ENCODE measurements at regions not wholly inside any gene's neighbourhood (a gene's known extent, or its start where the extent isn't known, plus 50 kb on each side); places are given as distances from the start of the nearest gene placed in this dataset.
A peak's percentile ranks its signal among the peaks of the same experiment; 100 is the strongest.

DNA sequence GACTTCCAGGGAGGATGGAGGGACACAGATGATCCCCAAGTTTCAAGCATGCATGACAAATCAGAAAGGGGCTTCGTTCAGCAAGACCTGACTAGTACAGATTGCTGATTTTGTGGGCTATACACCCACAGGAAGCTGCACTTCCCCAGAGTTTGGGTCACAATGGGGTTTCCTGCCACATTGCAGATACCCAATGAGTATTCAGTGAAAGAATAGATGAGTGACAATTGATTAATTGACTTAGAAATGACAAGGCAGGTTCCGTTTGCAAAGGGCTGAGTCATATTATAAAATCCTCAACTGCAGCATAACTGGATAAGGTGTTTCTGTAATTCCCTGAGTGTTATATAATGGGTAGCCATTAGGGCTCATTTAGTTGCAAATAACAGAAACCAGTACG, 146.6 kb upstream of the TBL1X start:
- ChIA-PET POLR2A (no interaction called here), CTCF (no interaction called here), SMC1A (ENCODE audit: uncharacterized antibody, unreplicated experiment) (interaction anchor here (1.1 kb wide), 1 partner anchor 144 kb away, joined by 3 read pairs; no protein-coding TSS in a partner anchor), RAD21 (ENCODE audit: unreplicated experiment) (no interaction called here)
- H3K4me3 ChIP-seq: no peak overlapping the region
- no peaks in the 10 kb centered on the region for H3K36me3 ChIP-seq (ENCODE audit: control insufficient read depth in 2 of 2, insufficient read depth in 2 of 2, low read length in 1 of 2)
- BruUV-seq (replicated peaks): no TSS peak
- intact Hi-C loops (cut with micrococcal nuclease; ENCODE audit: unreplicated experiment) (loop anchor here (1.0 to 2.0 kb wide), 2 partner anchors 23 to 33 kb away; no protein-coding TSS in a partner anchor), in situ Hi-C loops (cut with MboI) (no loop called here)
- no peak for FAIRE-seq
- WGBS (ENCODE audit: insufficient coverage, insufficient replicate concordance, low lambda C conversion rate, missing lambda C conversion rate): 21% methylated on average over 3 of the region's 3 CpGs
- no peak overlapping the region for H3K4me2 ChIP-seq (ENCODE audit: control insufficient read depth, insufficient read depth)
- H3K27me3 ChIP-seq (replicated peaks in 1 of 2; ENCODE audit: control insufficient read depth in 2 of 2, insufficient read depth in 2 of 2, low read length in 1 of 2): no peaks in the 10 kb centered on the region
- no peaks in the 10 kb centered on the region for H4K20me1 ChIP-seq (ENCODE audit: control insufficient read depth, insufficient read depth)
- no peak overlapping the region for H3K27ac ChIP-seq (ENCODE audit: control insufficient read depth, insufficient read depth)
- no peak for DNase-seq (ENCODE audit: low read depth, low spot score)
- no peaks in the 10 kb centered on the region for H3K9me3 ChIP-seq (replicated peaks; ENCODE audit: control insufficient read depth, insufficient read depth, low read length)
- H3K4me1 ChIP-seq (ENCODE audit: control insufficient read depth, insufficient read depth, low read length): no peaks in the 10 kb centered on the region
- H3K9ac ChIP-seq (ENCODE audit: control insufficient read depth, insufficient read depth, low read length): no peak overlapping the region
- peak; percentile 73 for ATAC-seq
- H2AFZ ChIP-seq (ENCODE audit: control insufficient read depth, low read depth, low read length): no peak overlapping the region
- no peaks in the 10 kb centered on the region for H3K79me2 ChIP-seq (ENCODE audit: control insufficient read depth, insufficient read depth, low read length)
- no peak for TF ChIP-seq ZBED1 (IDR thresholded peaks at IDR 0.05; ENCODE audit: borderline replicate concordance)
- no peak for TF ChIP-seq JUNB (IDR thresholded peaks at IDR 0.05)
- no peak for TF ChIP-seq NFYB (IDR thresholded peaks at IDR 0.05; ENCODE audit: insufficient read depth, low read depth, low read length)
- TF ChIP-seq SMARCA5 (IDR thresholded peaks at IDR 0.05): no peak
- TF ChIP-seq ZNF274 (IDR thresholded peaks at IDR 0.05; ENCODE audit: insufficient read depth, insufficient read length): no peak
- no peak for TF ChIP-seq CHD2 (IDR thresholded peaks at IDR 0.05; ENCODE audit: borderline replicate concordance, low read depth, low read length)
- TF ChIP-seq SPI1 (IDR thresholded peaks at IDR 0.05; ENCODE audit: borderline replicate concordance, insufficient read depth, low read depth, low read length): peak; percentile 36; the same call in 1 of the 2 replicates
- TF ChIP-seq, protein P1, sequence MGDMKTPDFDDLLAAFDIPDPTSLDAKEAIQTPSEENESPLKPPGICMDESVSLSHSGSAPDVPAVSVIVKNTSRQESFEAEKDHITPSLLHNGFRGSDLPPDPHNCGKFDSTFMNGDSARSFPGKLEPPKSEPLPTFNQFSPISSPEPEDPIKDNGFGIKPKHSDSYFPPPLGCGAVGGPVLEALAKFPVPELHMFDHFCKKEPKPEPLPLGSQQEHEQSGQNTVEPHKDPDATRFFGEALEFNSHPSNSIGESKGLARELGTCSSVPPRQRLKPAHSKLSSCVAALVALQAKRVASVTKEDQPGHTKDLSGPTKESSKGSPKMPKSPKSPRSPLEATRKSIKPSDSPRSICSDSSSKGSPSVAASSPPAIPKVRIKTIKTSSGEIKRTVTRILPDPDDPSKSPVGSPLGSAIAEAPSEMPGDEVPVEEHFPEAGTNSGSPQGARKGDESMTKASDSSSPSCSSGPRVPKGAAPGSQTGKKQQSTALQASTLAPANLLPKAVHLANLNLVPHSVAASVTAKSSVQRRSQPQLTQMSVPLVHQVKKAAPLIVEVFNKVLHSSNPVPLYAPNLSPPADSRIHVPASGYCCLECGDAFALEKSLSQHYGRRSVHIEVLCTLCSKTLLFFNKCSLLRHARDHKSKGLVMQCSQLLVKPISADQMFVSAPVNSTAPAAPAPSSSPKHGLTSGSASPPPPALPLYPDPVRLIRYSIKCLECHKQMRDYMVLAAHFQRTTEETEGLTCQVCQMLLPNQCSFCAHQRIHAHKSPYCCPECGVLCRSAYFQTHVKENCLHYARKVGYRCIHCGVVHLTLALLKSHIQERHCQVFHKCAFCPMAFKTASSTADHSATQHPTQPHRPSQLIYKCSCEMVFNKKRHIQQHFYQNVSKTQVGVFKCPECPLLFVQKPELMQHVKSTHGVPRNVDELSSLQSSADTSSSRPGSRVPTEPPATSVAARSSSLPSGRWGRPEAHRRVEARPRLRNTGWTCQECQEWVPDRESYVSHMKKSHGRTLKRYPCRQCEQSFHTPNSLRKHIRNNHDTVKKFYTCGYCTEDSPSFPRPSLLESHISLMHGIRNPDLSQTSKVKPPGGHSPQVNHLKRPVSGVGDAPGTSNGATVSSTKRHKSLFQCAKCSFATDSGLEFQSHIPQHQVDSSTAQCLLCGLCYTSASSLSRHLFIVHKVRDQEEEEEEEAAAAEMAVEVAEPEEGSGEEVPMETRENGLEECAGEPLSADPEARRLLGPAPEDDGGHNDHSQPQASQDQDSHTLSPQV (IDR thresholded peaks at IDR 0.05): no peak
- TF ChIP-seq, protein P2, sequence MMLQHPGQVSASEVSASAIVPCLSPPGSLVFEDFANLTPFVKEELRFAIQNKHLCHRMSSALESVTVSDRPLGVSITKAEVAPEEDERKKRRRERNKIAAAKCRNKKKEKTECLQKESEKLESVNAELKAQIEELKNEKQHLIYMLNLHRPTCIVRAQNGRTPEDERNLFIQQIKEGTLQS (IDR thresholded peaks at IDR 0.05; ENCODE audit: borderline replicate concordance, extremely low read depth, low read depth, low read length): no peak
- TF ChIP-seq BCL11A (IDR thresholded peaks at IDR 0.05; ENCODE audit: low read depth, low read length): no peak
- TF ChIP-seq, protein P3, sequence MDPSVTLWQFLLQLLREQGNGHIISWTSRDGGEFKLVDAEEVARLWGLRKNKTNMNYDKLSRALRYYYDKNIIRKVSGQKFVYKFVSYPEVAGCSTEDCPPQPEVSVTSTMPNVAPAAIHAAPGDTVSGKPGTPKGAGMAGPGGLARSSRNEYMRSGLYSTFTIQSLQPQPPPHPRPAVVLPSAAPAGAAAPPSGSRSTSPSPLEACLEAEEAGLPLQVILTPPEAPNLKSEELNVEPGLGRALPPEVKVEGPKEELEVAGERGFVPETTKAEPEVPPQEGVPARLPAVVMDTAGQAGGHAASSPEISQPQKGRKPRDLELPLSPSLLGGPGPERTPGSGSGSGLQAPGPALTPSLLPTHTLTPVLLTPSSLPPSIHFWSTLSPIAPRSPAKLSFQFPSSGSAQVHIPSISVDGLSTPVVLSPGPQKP (IDR thresholded peaks at IDR 0.05; ENCODE audit: low read depth, low read length): no peak
- no peak for TF ChIP-seq CBX5 (IDR thresholded peaks at IDR 0.05; ENCODE audit: low read depth)
- 0 out of 2 replicates have a peak, but pooled peaks have one; percentile 27 for TF ChIP-seq RUNX3 (IDR thresholded peaks at IDR 0.05; ENCODE audit: low read length)
- TF ChIP-seq, protein P4, sequence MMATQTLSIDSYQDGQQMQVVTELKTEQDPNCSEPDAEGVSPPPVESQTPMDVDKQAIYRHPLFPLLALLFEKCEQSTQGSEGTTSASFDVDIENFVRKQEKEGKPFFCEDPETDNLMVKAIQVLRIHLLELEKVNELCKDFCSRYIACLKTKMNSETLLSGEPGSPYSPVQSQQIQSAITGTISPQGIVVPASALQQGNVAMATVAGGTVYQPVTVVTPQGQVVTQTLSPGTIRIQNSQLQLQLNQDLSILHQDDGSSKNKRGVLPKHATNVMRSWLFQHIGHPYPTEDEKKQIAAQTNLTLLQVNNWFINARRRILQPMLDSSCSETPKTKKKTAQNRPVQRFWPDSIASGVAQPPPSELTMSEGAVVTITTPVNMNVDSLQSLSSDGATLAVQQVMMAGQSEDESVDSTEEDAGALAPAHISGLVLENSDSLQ (IDR thresholded peaks at IDR 0.05): peak; percentile 29; the same call in 1 of the 2 replicates
- TF ChIP-seq, protein P5, sequence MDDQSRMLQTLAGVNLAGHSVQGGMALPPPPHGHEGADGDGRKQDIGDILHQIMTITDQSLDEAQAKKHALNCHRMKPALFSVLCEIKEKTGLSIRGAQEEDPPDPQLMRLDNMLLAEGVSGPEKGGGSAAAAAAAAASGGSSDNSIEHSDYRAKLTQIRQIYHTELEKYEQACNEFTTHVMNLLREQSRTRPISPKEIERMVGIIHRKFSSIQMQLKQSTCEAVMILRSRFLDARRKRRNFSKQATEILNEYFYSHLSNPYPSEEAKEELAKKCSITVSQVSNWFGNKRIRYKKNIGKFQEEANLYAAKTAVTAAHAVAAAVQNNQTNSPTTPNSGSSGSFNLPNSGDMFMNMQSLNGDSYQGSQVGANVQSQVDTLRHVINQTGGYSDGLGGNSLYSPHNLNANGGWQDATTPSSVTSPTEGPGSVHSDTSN (IDR thresholded peaks at IDR 0.05; ENCODE audit: insufficient replicate concordance, low read depth, low read length): peak; percentile 42

Measured in GM12878 (cell line).